ACHN (cell line): ENCODE measurements at regions not wholly inside any gene's neighbourhood (a gene's known extent, or its start where the extent isn't known, plus 50 kb on each side); places are given as distances from the start of the nearest gene placed in this dataset.
"Not testable (repeated sequence)": the region's sequence is repeated elsewhere in the genome, so short reads cannot be mapped to it uniquely, and the experiment has no call there.

Experiments used
- DNase-seq: peaks from one replicate; pipeline ENCODE4 v3.0.0-alpha.2; 2015
- in situ Hi-C: cut with HindIII; loops from 2 replicates; pipeline ENCODE4 v1.10.0; 2017; ENCODE audit warnings: low sequenced_read_pairs, low pct_ligation_motif_present, low pct_unique_long_range_greater_than_20kb

- in situ Hi-C loops, DNase-seq: not testable (repeated sequence)
Measured at GRCh38 chr7:106713452-106713851, 52.5 kb upstream of the CCDC71L start.

GRCh38 chr7:106714590-106715442 lies 53.9 kb upstream of the CCDC71L start:
- DNase-seq, in situ Hi-C loops: not testable (repeated sequence)

- DNase-seq, result no peak
- in situ Hi-C loops, result no loop called here
Measured at GRCh38 chr7:106715730-106716129, 54.8 kb upstream of the CCDC71L start.

- in situ Hi-C loops, result no loop called here
- DNase-seq, result no peak
Measured at GRCh38 chr7:106717254-106717954, 56.4 kb upstream of the CCDC71L start.

- peak; percentile 90 for DNase-seq
- in situ Hi-C loops, result no loop called here
Measured at GRCh38 chr7:106717955-106718871, 57.3 kb upstream of the CCDC71L start.

GRCh38 chr7:106720641-106721040 lies 59.7 kb upstream of the CCDC71L start:
- no peak for DNase-seq
- in situ Hi-C loops, result no loop called here

- in situ Hi-C loops, result no loop called here
- no peak for DNase-seq
Measured at GRCh38 chr7:106721816-106722785, 61.1 kb upstream of the CCDC71L start.

- DNase-seq, result no peak
- in situ Hi-C loops, result no loop called here
Measured at GRCh38 chr7:106723398-106723797, 62.4 kb upstream of the CCDC71L start.

GRCh38 chr7:106729720-106730385 lies 68.9 kb upstream of the CCDC71L start:
- DNase-seq, result no peak
- in situ Hi-C loops, result no loop called here

GRCh38 chr7:106731187-106731586 lies 70.2 kb upstream of the CCDC71L start:
- no peak for DNase-seq
- in situ Hi-C loops, result no loop called here

- in situ Hi-C loops, result no loop called here
- DNase-seq, result no peak
Measured at GRCh38 chr7:106731646-106732444, 70.9 kb upstream of the CCDC71L start.

- in situ Hi-C loops, result no loop called here
- DNase-seq, result no peak
Measured at GRCh38 chr7:106735637-106736036, 74.7 kb upstream of the CCDC71L start.

GRCh38 chr7:106736123-106736507 lies 75.2 kb upstream of the CCDC71L start:
- no peak for DNase-seq
- in situ Hi-C loops, result no loop called here

- in situ Hi-C loops, result no loop called here
- peak; percentile 91 for DNase-seq
Measured at GRCh38 chr7:106736508-106737201, 75.7 kb upstream of the CCDC71L start.

- DNase-seq, result peak; percentile 72
- in situ Hi-C loops, result no loop called here
Measured at GRCh38 chr7:106737202-106737562, 76.2 kb upstream of the CCDC71L start.

GRCh38 chr7:106740806-106741205 lies 79.8 kb upstream of the CCDC71L start:
- in situ Hi-C loops, result no loop called here
- no peak for DNase-seq
